ENCODE measurements at regions not wholly inside any gene's neighbourhood (a gene's known extent, or its start where the extent isn't known, plus 50 kb on each side); places are given as distances from the start of the nearest gene placed in this dataset.

DNA sequence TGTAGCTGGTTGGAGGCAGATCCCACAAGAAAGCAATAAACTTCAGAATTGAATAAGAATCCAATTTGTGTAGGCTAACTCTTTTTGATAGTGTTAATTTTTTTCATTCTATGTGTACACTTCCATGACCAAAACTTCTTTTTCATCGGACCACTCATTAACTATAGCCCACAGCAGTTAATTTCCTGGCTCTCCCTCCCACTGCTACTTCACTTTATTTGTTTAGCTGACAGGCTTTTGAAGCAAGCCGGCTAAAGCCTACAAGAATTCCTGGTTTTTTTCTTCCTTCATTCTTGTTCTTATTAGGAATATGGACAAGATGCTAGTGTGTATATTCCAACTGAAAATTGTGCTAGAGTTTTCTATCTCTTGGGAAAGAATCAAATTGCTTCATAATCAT, 329.2 kb upstream of the CCNH start:
- no peak for TF ChIP-seq POLR2A (IDR thresholded peaks at IDR 0.05)
- TF ChIP-seq, protein P1, sequence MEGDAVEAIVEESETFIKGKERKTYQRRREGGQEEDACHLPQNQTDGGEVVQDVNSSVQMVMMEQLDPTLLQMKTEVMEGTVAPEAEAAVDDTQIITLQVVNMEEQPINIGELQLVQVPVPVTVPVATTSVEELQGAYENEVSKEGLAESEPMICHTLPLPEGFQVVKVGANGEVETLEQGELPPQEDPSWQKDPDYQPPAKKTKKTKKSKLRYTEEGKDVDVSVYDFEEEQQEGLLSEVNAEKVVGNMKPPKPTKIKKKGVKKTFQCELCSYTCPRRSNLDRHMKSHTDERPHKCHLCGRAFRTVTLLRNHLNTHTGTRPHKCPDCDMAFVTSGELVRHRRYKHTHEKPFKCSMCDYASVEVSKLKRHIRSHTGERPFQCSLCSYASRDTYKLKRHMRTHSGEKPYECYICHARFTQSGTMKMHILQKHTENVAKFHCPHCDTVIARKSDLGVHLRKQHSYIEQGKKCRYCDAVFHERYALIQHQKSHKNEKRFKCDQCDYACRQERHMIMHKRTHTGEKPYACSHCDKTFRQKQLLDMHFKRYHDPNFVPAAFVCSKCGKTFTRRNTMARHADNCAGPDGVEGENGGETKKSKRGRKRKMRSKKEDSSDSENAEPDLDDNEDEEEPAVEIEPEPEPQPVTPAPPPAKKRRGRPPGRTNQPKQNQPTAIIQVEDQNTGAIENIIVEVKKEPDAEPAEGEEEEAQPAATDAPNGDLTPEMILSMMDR (IDR thresholded peaks at IDR 0.05), result no peak

Measured in tibial nerve (tissue), 3 donors.